ENCODE measurements at regions not wholly inside any gene's neighbourhood (a gene's known extent, or its start where the extent isn't known, plus 50 kb on each side); places are given as distances from the start of the nearest gene placed in this dataset.

DNA sequence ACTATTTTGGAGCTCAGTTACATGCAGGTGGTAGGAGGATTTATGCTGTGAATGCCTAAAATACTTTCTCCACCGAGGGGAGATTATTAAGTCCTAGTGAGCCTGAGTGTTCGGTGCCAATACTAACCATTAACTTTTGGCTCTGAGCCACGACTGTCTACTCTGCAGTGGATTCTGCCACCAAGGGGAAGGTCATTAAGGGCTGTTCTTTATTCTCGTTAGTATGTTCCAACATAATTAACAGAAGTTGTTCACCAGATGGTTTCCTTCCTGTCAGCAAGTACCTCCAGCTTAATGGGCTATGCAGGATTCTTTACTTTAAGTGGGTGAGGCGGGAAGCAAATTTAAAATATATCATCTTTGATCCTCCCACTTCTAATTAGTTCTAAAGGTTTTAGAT, 326.3 kb downstream of the BMP4 start:
- H4K20me1 ChIP-seq (ENCODE audit: insufficient read depth, low read length), result no peaks in the 10 kb centered on the region
- H2AFZ ChIP-seq (ENCODE audit: low read length), result no peak overlapping the region
- no peaks in the 10 kb centered on the region for H3K27me3 ChIP-seq (ENCODE audit: insufficient read depth, low read length)
- no peaks in the 10 kb centered on the region for H3K9me2 ChIP-seq (ENCODE audit: low read depth, low read length)
- H3K9ac ChIP-seq (ENCODE audit: low read length), result no peak overlapping the region
- no peaks in the 10 kb centered on the region for H3F3A ChIP-seq (ENCODE audit: insufficient read depth, low read length)
- H3K4me3 ChIP-seq (ENCODE audit: low read depth, low read length, poor library complexity, severe bottlenecking), result no peak overlapping the region
- H3K4me2 ChIP-seq (ENCODE audit: low read length), result no peak overlapping the region
- no peaks in the 10 kb centered on the region for H3K4me1 ChIP-seq (ENCODE audit: insufficient read depth, low read length, severe bottlenecking)
- no peak overlapping the region for H3K27ac ChIP-seq (ENCODE audit: low read depth, low read length, poor library complexity, severe bottlenecking)
- no peaks in the 10 kb centered on the region for H3K36me3 ChIP-seq (ENCODE audit: insufficient read depth, low read length)
- no peaks in the 10 kb centered on the region for H3K79me2 ChIP-seq (ENCODE audit: insufficient read depth, low read length)
- TF ChIP-seq EZH2 (IDR thresholded peaks at IDR 0.05; ENCODE audit: borderline replicate concordance, low read length), result no peak
- TF ChIP-seq, protein P1, sequence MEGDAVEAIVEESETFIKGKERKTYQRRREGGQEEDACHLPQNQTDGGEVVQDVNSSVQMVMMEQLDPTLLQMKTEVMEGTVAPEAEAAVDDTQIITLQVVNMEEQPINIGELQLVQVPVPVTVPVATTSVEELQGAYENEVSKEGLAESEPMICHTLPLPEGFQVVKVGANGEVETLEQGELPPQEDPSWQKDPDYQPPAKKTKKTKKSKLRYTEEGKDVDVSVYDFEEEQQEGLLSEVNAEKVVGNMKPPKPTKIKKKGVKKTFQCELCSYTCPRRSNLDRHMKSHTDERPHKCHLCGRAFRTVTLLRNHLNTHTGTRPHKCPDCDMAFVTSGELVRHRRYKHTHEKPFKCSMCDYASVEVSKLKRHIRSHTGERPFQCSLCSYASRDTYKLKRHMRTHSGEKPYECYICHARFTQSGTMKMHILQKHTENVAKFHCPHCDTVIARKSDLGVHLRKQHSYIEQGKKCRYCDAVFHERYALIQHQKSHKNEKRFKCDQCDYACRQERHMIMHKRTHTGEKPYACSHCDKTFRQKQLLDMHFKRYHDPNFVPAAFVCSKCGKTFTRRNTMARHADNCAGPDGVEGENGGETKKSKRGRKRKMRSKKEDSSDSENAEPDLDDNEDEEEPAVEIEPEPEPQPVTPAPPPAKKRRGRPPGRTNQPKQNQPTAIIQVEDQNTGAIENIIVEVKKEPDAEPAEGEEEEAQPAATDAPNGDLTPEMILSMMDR (IDR thresholded peaks at IDR 0.05; ENCODE audit: low read length), result no peak
- H3K9me3 ChIP-seq (ENCODE audit: low read length), result no peaks in the 10 kb centered on the region

DNA sequence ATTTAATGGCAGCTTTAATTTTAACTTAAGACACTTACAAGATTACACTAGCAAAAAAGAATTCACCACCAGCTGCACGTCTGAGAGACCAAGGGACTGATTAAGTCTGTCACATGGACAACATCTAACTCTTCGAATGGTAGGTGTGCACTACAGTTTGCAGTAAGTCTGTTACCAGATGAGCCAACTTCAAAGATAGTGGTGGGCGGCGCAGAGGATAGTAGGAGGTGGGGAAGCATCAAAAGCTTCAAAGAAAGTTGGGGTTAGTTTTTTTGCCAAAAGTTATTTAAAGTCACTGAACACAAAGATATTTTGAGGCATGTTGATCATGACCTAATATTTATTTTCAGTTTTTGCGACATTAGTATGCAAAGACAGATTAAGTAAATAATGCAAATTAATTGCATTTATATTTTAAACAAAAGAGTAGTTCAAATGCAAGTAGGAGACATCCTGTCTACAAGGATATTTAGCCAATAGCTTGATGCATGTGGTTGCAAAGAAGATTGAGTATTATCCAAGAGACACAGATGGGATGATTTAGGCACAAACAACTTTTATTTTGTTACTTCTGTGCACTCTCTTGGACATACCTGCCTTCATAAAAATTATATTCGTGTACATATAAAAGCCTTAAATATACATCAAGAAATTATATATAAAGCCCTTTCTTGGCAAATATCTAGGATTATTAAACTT, 327.7 kb downstream of the BMP4 start:
- H3K9ac ChIP-seq (ENCODE audit: low read length), result no peak overlapping the region
- no peaks in the 10 kb centered on the region for H3F3A ChIP-seq (ENCODE audit: insufficient read depth, low read length)
- no peaks in the 10 kb centered on the region for H4K20me1 ChIP-seq (ENCODE audit: insufficient read depth, low read length)
- no peaks in the 10 kb centered on the region for H3K9me2 ChIP-seq (ENCODE audit: low read depth, low read length)
- H3K27me3 ChIP-seq (ENCODE audit: insufficient read depth, low read length), result no peaks in the 10 kb centered on the region
- no peak overlapping the region for H3K27ac ChIP-seq (ENCODE audit: low read depth, low read length, poor library complexity, severe bottlenecking)
- no peak overlapping the region for H3K4me3 ChIP-seq (ENCODE audit: low read depth, low read length, poor library complexity, severe bottlenecking)
- no peak overlapping the region for H3K4me2 ChIP-seq (ENCODE audit: low read length)
- H3K36me3 ChIP-seq (ENCODE audit: insufficient read depth, low read length), result no peaks in the 10 kb centered on the region
- TF ChIP-seq EZH2 (IDR thresholded peaks at IDR 0.05; ENCODE audit: borderline replicate concordance, low read length), result no peak
- TF ChIP-seq, protein P1 (IDR thresholded peaks at IDR 0.05; ENCODE audit: low read length), result no peak
- H3K9me3 ChIP-seq (ENCODE audit: low read length), result no peaks in the 10 kb centered on the region
- no peaks in the 10 kb centered on the region for H3K79me2 ChIP-seq (ENCODE audit: insufficient read depth, low read length)
- no peak overlapping the region for H2AFZ ChIP-seq (ENCODE audit: low read length)
- no peaks in the 10 kb centered on the region for H3K4me1 ChIP-seq (ENCODE audit: insufficient read depth, low read length, severe bottlenecking)

DNA sequence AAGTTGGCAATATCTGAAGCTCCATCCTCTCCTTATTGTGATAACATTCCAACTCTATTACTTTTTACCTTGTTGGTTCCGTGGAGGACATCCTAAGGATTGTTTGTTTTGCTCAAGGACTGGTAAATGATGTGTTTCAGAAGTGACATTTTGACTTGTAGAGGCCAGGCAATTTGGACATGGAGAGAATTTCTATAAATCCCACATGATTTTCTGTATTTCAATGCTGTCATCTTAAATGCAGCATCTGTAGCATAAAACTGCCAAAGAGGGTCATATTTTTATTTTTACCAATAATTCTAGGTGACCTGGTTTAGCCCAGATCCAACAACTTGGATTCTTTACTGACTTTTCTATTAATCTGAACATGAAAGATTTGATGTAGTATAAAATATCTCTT, 328.4 kb downstream of the BMP4 start:
- Histone ChIP-seq H4K20me1 (ENCODE audit: insufficient read depth, low read length) (no peaks in the 10 kb centered on the region), H2AFZ (ENCODE audit: low read length) (no peak overlapping the region), H3K27ac (ENCODE audit: low read depth, low read length, poor library complexity, severe bottlenecking) (no peak overlapping the region), H3K79me2 (ENCODE audit: insufficient read depth, low read length) (no peaks in the 10 kb centered on the region), H3K27me3 (ENCODE audit: insufficient read depth, low read length) (no peaks in the 10 kb centered on the region), H3K9me3 (ENCODE audit: low read length) (no peaks in the 10 kb centered on the region), H3F3A (ENCODE audit: insufficient read depth, low read length) (no peaks in the 10 kb centered on the region), H3K4me2 (ENCODE audit: low read length) (no peak overlapping the region), H3K9me2 (ENCODE audit: low read depth, low read length) (no peaks in the 10 kb centered on the region), H3K9ac (ENCODE audit: low read length) (no peak overlapping the region), H3K4me1 (ENCODE audit: insufficient read depth, low read length, severe bottlenecking) (no peaks in the 10 kb centered on the region), H3K36me3 (ENCODE audit: insufficient read depth, low read length) (no peaks in the 10 kb centered on the region), H3K4me3 (ENCODE audit: low read depth, low read length, poor library complexity, severe bottlenecking) (no peak overlapping the region)
- no peak for TF ChIP-seq EZH2 (IDR thresholded peaks at IDR 0.05; ENCODE audit: borderline replicate concordance, low read length)
- TF ChIP-seq, protein P1 (IDR thresholded peaks at IDR 0.05; ENCODE audit: low read length), result no peak
